ENCODE measurements at regions not wholly inside any gene's neighbourhood (a gene's known extent, or its start where the extent isn't known, plus 50 kb on each side); places are given as distances from the start of the nearest gene placed in this dataset.

- TF ChIP-seq CTCF (IDR thresholded peaks at IDR 0.05) = no peak
- no peak for TF ChIP-seq EZH2 (IDR thresholded peaks at IDR 0.05; ENCODE audit: borderline replicate concordance, insufficient read depth, low read depth, low read length, poor library complexity, severe bottlenecking)
These were observed 55.9 kb upstream of the LARS2 start for GRCh38 chr3:45332493-45332892.

Data from B cell (primary cell).